ENCODE measurements at regions not wholly inside any gene's neighbourhood (a gene's known extent, or its start where the extent isn't known, plus 50 kb on each side); places are given as distances from the start of the nearest gene placed in this dataset.

DNA sequence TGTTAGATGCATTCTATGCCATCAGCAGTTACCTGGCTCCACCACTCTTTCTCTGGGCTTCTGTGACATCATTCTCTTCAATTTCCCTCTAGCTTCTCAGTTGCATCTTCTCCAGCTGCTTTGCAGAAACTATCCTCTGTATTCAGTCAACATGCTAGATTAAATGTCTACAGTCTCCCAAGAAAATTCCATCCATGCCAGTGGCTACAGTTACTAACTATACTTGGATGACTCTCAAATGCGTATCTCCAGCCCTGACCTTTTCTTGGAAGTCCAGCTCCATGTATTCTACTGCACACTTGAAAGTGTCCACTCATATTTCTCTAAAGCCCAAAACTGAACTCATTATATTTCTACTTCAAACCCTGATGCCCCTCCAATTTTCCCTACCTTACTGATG, 232.3 kb upstream of the TENM3 start:
- peaks cover 1% of the 10 kb centered on the region for H3K4me1 Mint-ChIP-seq (ENCODE audit: insufficient read depth, unreplicated experiment)
- peak overlapping the region; percentile 13 for H3K27ac Mint-ChIP-seq (ENCODE audit: low read depth, unreplicated experiment)
- BruUV-seq (replicated peaks) = no TSS peak
- no peak overlapping the region for H3K4me3 Mint-ChIP-seq (ENCODE audit: unreplicated experiment)
- POLR2A ChIA-PET = no interaction called here
- intact Hi-C loops (cut with micrococcal nuclease) = no loop called here
- no peaks in the 10 kb centered on the region for H3K36me3 Mint-ChIP-seq (ENCODE audit: insufficient read depth, unreplicated experiment)
- peaks cover 8% of the 10 kb centered on the region for H3K9me3 Mint-ChIP-seq (ENCODE audit: unreplicated experiment)
- no peaks in the 10 kb centered on the region for H3K27me3 Mint-ChIP-seq (ENCODE audit: insufficient read depth, unreplicated experiment)
- no peak for DNase-seq (ENCODE audit: unreplicated experiment)
- CTCF ChIA-PET = interaction anchor here (0.6 kb wide), 1 partner anchor 10 kb away, joined by 7 read pairs; no protein-coding TSS in a partner anchor
- TF ChIP-seq, protein P1, sequence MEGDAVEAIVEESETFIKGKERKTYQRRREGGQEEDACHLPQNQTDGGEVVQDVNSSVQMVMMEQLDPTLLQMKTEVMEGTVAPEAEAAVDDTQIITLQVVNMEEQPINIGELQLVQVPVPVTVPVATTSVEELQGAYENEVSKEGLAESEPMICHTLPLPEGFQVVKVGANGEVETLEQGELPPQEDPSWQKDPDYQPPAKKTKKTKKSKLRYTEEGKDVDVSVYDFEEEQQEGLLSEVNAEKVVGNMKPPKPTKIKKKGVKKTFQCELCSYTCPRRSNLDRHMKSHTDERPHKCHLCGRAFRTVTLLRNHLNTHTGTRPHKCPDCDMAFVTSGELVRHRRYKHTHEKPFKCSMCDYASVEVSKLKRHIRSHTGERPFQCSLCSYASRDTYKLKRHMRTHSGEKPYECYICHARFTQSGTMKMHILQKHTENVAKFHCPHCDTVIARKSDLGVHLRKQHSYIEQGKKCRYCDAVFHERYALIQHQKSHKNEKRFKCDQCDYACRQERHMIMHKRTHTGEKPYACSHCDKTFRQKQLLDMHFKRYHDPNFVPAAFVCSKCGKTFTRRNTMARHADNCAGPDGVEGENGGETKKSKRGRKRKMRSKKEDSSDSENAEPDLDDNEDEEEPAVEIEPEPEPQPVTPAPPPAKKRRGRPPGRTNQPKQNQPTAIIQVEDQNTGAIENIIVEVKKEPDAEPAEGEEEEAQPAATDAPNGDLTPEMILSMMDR (IDR thresholded peaks at IDR 0.05; ENCODE audit: unreplicated experiment) = no peak

DNA sequence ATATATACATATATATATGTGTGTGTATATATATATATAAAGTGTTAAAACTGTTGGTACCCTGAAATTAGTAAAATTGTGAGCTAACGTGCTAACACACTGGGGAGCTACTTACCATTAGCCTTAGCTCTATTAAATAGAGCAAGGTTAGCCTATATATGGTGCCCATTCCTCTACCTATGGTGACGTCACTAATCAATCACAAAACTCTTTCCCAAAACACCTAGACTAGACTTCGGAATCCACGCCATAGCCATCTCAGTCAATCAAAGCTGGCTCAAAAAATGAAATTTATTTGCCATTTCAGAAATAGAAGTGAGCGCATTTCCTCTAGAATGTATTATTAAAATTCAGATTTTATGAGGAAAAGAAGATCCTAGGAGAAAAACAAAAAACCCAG, 229.0 kb upstream of the TENM3 start:
- no peaks in the 10 kb centered on the region for H3K9me3 Mint-ChIP-seq (ENCODE audit: unreplicated experiment)
- DNase-seq (ENCODE audit: unreplicated experiment) = no peak
- POLR2A ChIA-PET = interaction anchor here (0.7 kb wide), 1 partner anchor 243 kb away, joined by 3 read pairs; no protein-coding TSS in a partner anchor
- intact Hi-C loops (cut with micrococcal nuclease) = no loop called here
- H3K4me3 Mint-ChIP-seq (ENCODE audit: unreplicated experiment) = no peak overlapping the region
- no TSS peak for BruUV-seq (replicated peaks)
- H3K27ac Mint-ChIP-seq (ENCODE audit: low read depth, unreplicated experiment) = no peak overlapping the region
- H3K36me3 Mint-ChIP-seq (ENCODE audit: insufficient read depth, unreplicated experiment) = no peaks in the 10 kb centered on the region
- no peaks in the 10 kb centered on the region for H3K27me3 Mint-ChIP-seq (ENCODE audit: insufficient read depth, unreplicated experiment)
- H3K4me1 Mint-ChIP-seq (ENCODE audit: insufficient read depth, unreplicated experiment) = peaks cover 6% of the 10 kb centered on the region
- TF ChIP-seq, protein P1 (IDR thresholded peaks at IDR 0.05; ENCODE audit: unreplicated experiment) = no peak
- CTCF ChIA-PET = interaction anchor here (0.9 kb wide), 1 partner anchor 88 kb away, joined by 3 read pairs; no protein-coding TSS in a partner anchor

DNA sequence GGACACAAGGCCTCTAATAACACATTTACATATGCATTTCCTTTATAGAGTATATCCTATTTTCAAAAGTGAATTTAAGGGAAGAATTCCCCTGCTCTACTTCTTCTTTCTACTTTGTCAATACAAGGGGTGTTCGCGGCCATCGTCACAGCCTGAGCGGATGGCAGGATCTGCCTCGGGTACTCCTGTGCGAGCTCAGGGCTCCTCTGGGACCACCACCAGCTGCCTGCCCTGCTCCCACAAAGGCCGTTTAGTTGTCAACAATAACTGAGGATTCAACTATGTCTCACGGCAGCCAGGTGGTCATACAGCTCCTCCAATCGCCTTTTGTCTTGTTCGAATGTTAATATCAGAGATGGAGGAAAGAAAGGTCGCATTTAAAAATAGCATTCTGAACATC, 228.2 kb upstream of the TENM3 start:
- H3K4me1 Mint-ChIP-seq (ENCODE audit: insufficient read depth, unreplicated experiment) = peaks cover 6% of the 10 kb centered on the region
- POLR2A ChIA-PET = no interaction called here
- H3K9me3 Mint-ChIP-seq (ENCODE audit: unreplicated experiment) = no peaks in the 10 kb centered on the region
- H3K27me3 Mint-ChIP-seq (ENCODE audit: insufficient read depth, unreplicated experiment) = no peaks in the 10 kb centered on the region
- CTCF ChIA-PET = interaction anchor here (0.7 to 0.9 kb wide), 2 partner anchors 89 to 99 kb away, joined by 3 read pairs; no protein-coding TSS in a partner anchor
- DNase-seq (ENCODE audit: unreplicated experiment) = no peak
- H3K36me3 Mint-ChIP-seq (ENCODE audit: insufficient read depth, unreplicated experiment) = no peaks in the 10 kb centered on the region
- intact Hi-C loops (cut with micrococcal nuclease) = no loop called here
- no TSS peak for BruUV-seq (replicated peaks)
- TF ChIP-seq, protein P1 (IDR thresholded peaks at IDR 0.05; ENCODE audit: unreplicated experiment) = no peak
- H3K27ac Mint-ChIP-seq (ENCODE audit: low read depth, unreplicated experiment) = no peak overlapping the region
- no peak overlapping the region for H3K4me3 Mint-ChIP-seq (ENCODE audit: unreplicated experiment)

DNA sequence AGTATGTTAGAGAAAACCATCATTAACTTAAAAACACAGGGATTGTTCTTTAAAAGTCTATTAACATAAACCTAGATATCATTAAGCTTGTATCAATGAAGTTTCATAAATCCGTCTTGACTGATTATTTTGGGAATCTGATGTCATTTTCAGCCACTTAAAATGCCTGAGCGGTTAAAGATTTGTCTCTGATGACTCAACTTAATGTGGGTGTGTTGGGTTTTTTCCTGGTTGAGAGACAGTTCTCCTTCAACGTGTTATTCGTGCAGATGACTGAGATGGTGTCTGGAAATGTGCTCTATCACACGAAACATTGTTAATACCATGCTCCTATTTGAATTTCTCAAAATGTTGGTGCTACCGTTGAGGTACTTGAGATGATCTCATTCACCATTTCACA, 227.3 kb upstream of the TENM3 start:
- CTCF ChIA-PET = interaction anchor here (0.7 kb wide), 1 partner anchor 97 kb away, joined by 3 read pairs; no protein-coding TSS in a partner anchor
- H3K27me3 Mint-ChIP-seq (ENCODE audit: insufficient read depth, unreplicated experiment) = no peaks in the 10 kb centered on the region
- POLR2A ChIA-PET = interaction anchor here (0.6 kb wide), 1 partner anchor 191 kb away, joined by 3 read pairs; no protein-coding TSS in a partner anchor
- BruUV-seq (replicated peaks) = no TSS peak
- intact Hi-C loops (cut with micrococcal nuclease) = no loop called here
- no peak overlapping the region for H3K27ac Mint-ChIP-seq (ENCODE audit: low read depth, unreplicated experiment)
- TF ChIP-seq, protein P1 (IDR thresholded peaks at IDR 0.05; ENCODE audit: unreplicated experiment) = no peak
- no peaks in the 10 kb centered on the region for H3K36me3 Mint-ChIP-seq (ENCODE audit: insufficient read depth, unreplicated experiment)
- no peak overlapping the region for H3K4me3 Mint-ChIP-seq (ENCODE audit: unreplicated experiment)
- peak; percentile 42 for DNase-seq (ENCODE audit: unreplicated experiment)
- peaks cover 6% of the 10 kb centered on the region for H3K4me1 Mint-ChIP-seq (ENCODE audit: insufficient read depth, unreplicated experiment)
- H3K9me3 Mint-ChIP-seq (ENCODE audit: unreplicated experiment) = no peaks in the 10 kb centered on the region
